ENCODE measurements at regions not wholly inside any gene's neighbourhood (a gene's known extent, or its start where the extent isn't known, plus 50 kb on each side); places are given as distances from the start of the nearest gene placed in this dataset.

GRCh38 chr10:33819206-33819605, 484.7 kb upstream of the NRP1 start:
- TF ChIP-seq CTCF (IDR thresholded peaks at IDR 0.05; ENCODE audit: low read length) (no peak), EZH2 (IDR thresholded peaks at IDR 0.05; ENCODE audit: borderline replicate concordance, low read length) (no peak)

Measured in OCI-LY1 (cell line).